HG02759 (cell line): ENCODE measurements at regions not wholly inside any gene's neighbourhood (a gene's known extent, or its start where the extent isn't known, plus 50 kb on each side); places are given as distances from the start of the nearest gene placed in this dataset.

Experiments
- ATAC-seq: cut with Tn5 transposase; IDR thresholded peaks from one replicate; pipeline ENCODE4 v1.9.1; 2021; ENCODE audit warnings: mild to moderate bottlenecking, moderate library complexity; ENCODE audit not compliant: unreplicated experiment

- ATAC-seq: no peak
Measured at GRCh38 chr4:152236519-152237056, 299.3 kb downstream of the FBXW7 start.

GRCh38 chr4:152235718-152236117 is 300.2 kb downstream of the FBXW7 start:
- ATAC-seq: no peak

- no peak for ATAC-seq
Measured at GRCh38 chr4:152234571-152234970, 301.3 kb downstream of the FBXW7 start.

GRCh38 chr4:152232271-152232670 is 303.6 kb downstream of the FBXW7 start:
- no peak for ATAC-seq

GRCh38 chr4:152229782-152230289 is 306.1 kb downstream of the FBXW7 start:
- ATAC-seq: no peak

- ATAC-seq: no peak
Measured at GRCh38 chr4:152225680-152226079, 310.2 kb downstream of the FBXW7 start.

GRCh38 chr4:152224721-152225420 is 311.0 kb downstream of the FBXW7 start:
- ATAC-seq: no peak

GRCh38 chr4:152224223-152224622 is 311.7 kb downstream of the FBXW7 start:
- no peak for ATAC-seq

- no peak for ATAC-seq
Measured at GRCh38 chr4:152223600-152223999, 312.3 kb downstream of the FBXW7 start.

GRCh38 chr4:152221816-152222516 is 313.9 kb downstream of the FBXW7 start:
- ATAC-seq: no peak

- peak; percentile 85 for ATAC-seq
Measured at GRCh38 chr4:152220201-152220666, 315.7 kb downstream of the FBXW7 start.

- ATAC-seq: no peak
Measured at GRCh38 chr4:152218576-152218975, 317.3 kb downstream of the FBXW7 start.

- ATAC-seq: no peak
Measured at GRCh38 chr4:152217896-152218295, 318.0 kb downstream of the FBXW7 start.

GRCh38 chr4:152211936-152212653 is 323.8 kb downstream of the FBXW7 start:
- no peak for ATAC-seq

GRCh38 chr4:152209772-152210493 is 326.0 kb downstream of the FBXW7 start:
- peak; percentile 87 for ATAC-seq

- ATAC-seq: no peak
Measured at GRCh38 chr4:152207378-152207720, 328.5 kb downstream of the FBXW7 start.

- no peak for ATAC-seq
Measured at GRCh38 chr4:152206646-152207377, 329.1 kb downstream of the FBXW7 start.

GRCh38 chr4:152206185-152206584 is 329.7 kb downstream of the FBXW7 start:
- ATAC-seq: no peak

GRCh38 chr4:152202415-152202814 is 333.5 kb downstream of the FBXW7 start:
- no peak for ATAC-seq
